ENCODE measurements at regions not wholly inside any gene's neighbourhood (a gene's known extent, or its start where the extent isn't known, plus 50 kb on each side); places are given as distances from the start of the nearest gene placed in this dataset.

GRCh38 chr3:159559771-159560170 is 428.9 kb upstream of the IL12A start:
- no peak for TF ChIP-seq CTCF (IDR thresholded peaks at IDR 0.05)
- no peak for TF ChIP-seq EZH2phosphoT487 (IDR thresholded peaks at IDR 0.05)
